ENCODE measurements at regions not wholly inside any gene's neighbourhood (a gene's known extent, or its start where the extent isn't known, plus 50 kb on each side); places are given as distances from the start of the nearest gene placed in this dataset.

DNA sequence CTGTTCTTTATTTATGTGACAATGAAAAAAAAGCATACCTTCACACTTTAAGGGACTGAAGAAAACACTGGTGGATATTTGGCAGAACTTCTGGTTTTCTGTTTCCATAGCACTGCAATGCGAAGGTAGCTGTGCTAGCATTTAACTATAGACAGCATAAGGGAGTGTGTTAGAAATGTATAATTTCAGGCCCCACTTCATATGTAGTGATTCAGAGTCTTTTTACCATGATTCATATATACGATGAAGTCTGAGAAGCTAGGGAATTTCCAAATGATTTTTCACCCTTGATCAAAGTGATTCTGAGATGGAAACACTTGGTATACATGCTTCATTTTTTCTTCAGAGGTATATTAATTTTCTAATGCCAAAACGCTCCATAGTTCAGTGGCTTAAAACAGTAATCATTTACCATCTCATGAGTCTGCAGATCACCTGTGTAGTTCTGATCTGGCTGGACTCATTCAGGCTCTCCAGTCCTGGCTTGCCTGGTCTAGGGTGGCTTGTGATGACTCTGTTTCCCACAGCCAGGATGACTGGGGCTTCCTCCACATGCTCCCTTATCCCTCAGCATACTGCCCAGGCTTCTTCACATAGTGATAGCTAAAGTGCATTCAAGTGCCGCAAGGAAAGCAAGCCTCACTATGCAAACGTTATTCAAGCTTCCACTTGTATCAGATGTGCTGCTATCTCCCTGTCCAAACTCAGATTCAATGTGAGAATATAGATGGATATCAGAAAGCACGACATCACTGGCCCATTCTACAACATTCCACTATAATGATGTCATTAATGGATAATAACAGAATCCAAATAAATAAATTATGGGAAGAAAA, 790.1 kb downstream of the TECRL start:
- no peak overlapping the region for H3K9ac ChIP-seq (ENCODE audit: extremely low read depth, low read length, poor library complexity, severe bottlenecking)
- Mint-ChIP-seq H3K27me3 (ENCODE audit: insufficient read depth) (no peaks in the 10 kb centered on the region), H3K4me1 (peaks cover 7% of the 10 kb centered on the region), H3K27ac (no peak overlapping the region), H3K9me3 (no peaks in the 10 kb centered on the region), H3K4me3 (no peak overlapping the region), H3K36me3 (ENCODE audit: low read depth) (no peaks in the 10 kb centered on the region)
- 66 to 85% methylated on average over 4 to 6 of the region's 6 CpGs for WGBS, 2 experiments (ENCODE audit: insufficient coverage in 1 of 2, insufficient read length in 1 of 2)
- no peaks in the 10 kb centered on the region for H3K27me3 ChIP-seq (ENCODE audit: control insufficient read depth, insufficient read depth, low read length, poor library complexity, severe bottlenecking)
- no peaks in the 10 kb centered on the region for H3K9me3 ChIP-seq (ENCODE audit: control insufficient read depth, low read length)
- no peak overlapping the region for H3K27ac ChIP-seq (ENCODE audit: low read depth, low read length)
- DNase-seq, result peak; percentile 44
- peaks cover 3% of the 10 kb centered on the region for H3K4me1 ChIP-seq (ENCODE audit: control insufficient read depth, insufficient read depth, low read length)
- no peak overlapping the region for H3K4me3 ChIP-seq (ENCODE audit: low read length)
- TF ChIP-seq, protein P1, sequence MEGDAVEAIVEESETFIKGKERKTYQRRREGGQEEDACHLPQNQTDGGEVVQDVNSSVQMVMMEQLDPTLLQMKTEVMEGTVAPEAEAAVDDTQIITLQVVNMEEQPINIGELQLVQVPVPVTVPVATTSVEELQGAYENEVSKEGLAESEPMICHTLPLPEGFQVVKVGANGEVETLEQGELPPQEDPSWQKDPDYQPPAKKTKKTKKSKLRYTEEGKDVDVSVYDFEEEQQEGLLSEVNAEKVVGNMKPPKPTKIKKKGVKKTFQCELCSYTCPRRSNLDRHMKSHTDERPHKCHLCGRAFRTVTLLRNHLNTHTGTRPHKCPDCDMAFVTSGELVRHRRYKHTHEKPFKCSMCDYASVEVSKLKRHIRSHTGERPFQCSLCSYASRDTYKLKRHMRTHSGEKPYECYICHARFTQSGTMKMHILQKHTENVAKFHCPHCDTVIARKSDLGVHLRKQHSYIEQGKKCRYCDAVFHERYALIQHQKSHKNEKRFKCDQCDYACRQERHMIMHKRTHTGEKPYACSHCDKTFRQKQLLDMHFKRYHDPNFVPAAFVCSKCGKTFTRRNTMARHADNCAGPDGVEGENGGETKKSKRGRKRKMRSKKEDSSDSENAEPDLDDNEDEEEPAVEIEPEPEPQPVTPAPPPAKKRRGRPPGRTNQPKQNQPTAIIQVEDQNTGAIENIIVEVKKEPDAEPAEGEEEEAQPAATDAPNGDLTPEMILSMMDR (conservative IDR thresholded peaks at IDR 0.05), result no peak
- no peaks in the 10 kb centered on the region for H3K36me3 ChIP-seq (ENCODE audit: control insufficient read depth, insufficient read depth, low read length)

DNA sequence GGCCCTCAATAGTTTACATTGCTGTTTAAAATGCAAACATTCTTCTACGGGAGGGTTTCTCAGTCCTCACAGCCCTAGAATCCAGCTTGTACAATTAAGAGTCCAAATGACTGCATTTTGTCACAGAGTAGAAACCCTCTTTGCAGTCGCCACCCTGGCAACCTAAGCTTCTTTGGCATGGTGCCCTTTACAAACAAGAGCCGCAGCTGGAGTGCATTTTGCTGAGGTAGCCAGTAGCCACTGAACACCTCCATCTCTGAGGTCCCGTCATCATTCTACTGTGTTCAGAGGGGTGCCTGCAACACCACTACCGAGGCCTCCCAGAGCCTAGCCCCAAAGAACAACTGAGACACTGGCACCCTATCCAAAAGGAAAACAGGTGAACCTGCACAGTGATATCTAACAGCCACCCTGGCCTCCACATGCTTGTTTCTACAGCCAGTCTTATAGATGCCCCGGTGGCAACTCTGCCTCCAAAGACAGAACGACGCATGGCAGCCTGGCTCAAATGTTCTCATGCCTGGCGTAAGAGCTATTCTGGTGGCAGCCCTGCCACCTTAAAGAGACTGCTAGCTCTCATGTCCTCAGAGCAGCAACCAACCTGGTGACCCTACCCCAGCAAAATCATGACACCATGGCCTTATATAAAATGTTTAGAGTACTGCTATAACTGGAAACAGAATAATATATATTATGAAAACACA, 801.9 kb downstream of the TECRL start:
- no peaks in the 10 kb centered on the region for H3K36me3 ChIP-seq (ENCODE audit: control insufficient read depth, insufficient read depth, low read length)
- H3K9me3 ChIP-seq (ENCODE audit: control insufficient read depth, low read length), result no peaks in the 10 kb centered on the region
- no peaks in the 10 kb centered on the region for H3K27me3 ChIP-seq (ENCODE audit: control insufficient read depth, insufficient read depth, low read length, poor library complexity, severe bottlenecking)
- TF ChIP-seq, protein P1 (conservative IDR thresholded peaks at IDR 0.05), result no peak
- no peaks in the 10 kb centered on the region for H3K4me1 ChIP-seq (ENCODE audit: control insufficient read depth, insufficient read depth, low read length)
- Mint-ChIP-seq H3K36me3 (ENCODE audit: low read depth) (no peaks in the 10 kb centered on the region), H3K9me3 (no peaks in the 10 kb centered on the region), H3K4me3 (no peak overlapping the region), H3K4me1 (no peaks in the 10 kb centered on the region), H3K27ac (no peak overlapping the region), H3K27me3 (ENCODE audit: insufficient read depth) (no peaks in the 10 kb centered on the region)
- DNase-seq, result no peak
- WGBS, 2 experiments (ENCODE audit: insufficient coverage in 1 of 2, insufficient read length in 1 of 2), result 61 to 62% methylated on average over 6 to 9 of the region's 9 CpGs
- H3K9ac ChIP-seq (ENCODE audit: extremely low read depth, low read length, poor library complexity, severe bottlenecking), result no peak overlapping the region
- H3K27ac ChIP-seq (ENCODE audit: low read depth, low read length), result no peak overlapping the region
- no peak overlapping the region for H3K4me3 ChIP-seq (ENCODE audit: low read length)

DNA sequence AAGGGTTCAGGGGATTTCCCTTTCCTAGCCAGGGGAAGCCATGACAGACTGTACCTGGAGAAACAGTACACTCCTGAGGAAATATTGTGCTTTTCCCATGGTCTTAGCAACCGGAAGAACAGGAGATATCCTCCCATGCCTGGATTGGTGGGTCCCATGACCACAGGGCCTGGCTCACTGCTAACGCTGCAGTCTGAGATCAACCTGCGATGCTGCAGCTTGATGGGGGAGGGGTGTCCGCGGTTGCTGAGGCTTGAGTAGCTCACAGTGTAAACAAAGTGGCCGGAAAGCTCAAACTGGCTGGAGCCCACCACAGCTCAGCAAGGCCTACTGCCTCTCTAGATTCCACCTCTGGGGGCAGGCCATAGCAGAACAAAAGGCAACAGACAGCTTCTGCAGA, 819.5 kb downstream of the TECRL start:
- no peak overlapping the region for H3K9ac ChIP-seq (ENCODE audit: extremely low read depth, low read length, poor library complexity, severe bottlenecking)
- peaks cover 7% of the 10 kb centered on the region for H3K4me1 Mint-ChIP-seq
- DNase-seq, result peak; percentile 82
- no peak overlapping the region for H3K4me3 Mint-ChIP-seq
- no peaks in the 10 kb centered on the region for H3K27me3 ChIP-seq (ENCODE audit: control insufficient read depth, insufficient read depth, low read length, poor library complexity, severe bottlenecking)
- no peaks in the 10 kb centered on the region for H3K4me1 ChIP-seq (ENCODE audit: control insufficient read depth, insufficient read depth, low read length)
- H3K4me3 ChIP-seq (ENCODE audit: low read length), result no peak overlapping the region
- WGBS, 2 experiments (ENCODE audit: insufficient coverage in 1 of 2, insufficient read length in 1 of 2), result 49 to 71% methylated on average over 5 to 6 of the region's 6 CpGs
- no peak overlapping the region for H3K27ac ChIP-seq (ENCODE audit: low read depth, low read length)
- H3K9me3 ChIP-seq (ENCODE audit: control insufficient read depth, low read length), result no peaks in the 10 kb centered on the region
- H3K36me3 Mint-ChIP-seq (ENCODE audit: low read depth), result no peaks in the 10 kb centered on the region
- H3K27ac Mint-ChIP-seq, result peak overlapping the region; percentile 61
- TF ChIP-seq, protein P1 (conservative IDR thresholded peaks at IDR 0.05), result peak; percentile 52
- H3K36me3 ChIP-seq (ENCODE audit: control insufficient read depth, insufficient read depth, low read length), result no peaks in the 10 kb centered on the region
- peaks cover 31% of the 10 kb centered on the region for H3K9me3 Mint-ChIP-seq
- no peaks in the 10 kb centered on the region for H3K27me3 Mint-ChIP-seq (ENCODE audit: insufficient read depth)
